ENCODE measurements at regions not wholly inside any gene's neighbourhood (a gene's known extent, or its start where the extent isn't known, plus 50 kb on each side); places are given as distances from the start of the nearest gene placed in this dataset.

GRCh38 chr2:2913601-2914120 is 464.0 kb downstream of the EIPR1 start:
- H3K9me3 ChIP-seq (ENCODE audit: control insufficient read depth, insufficient read depth, low read length), result peaks cover 33% of the 10 kb centered on the region
- no peaks in the 10 kb centered on the region for H3K27me3 ChIP-seq (ENCODE audit: control insufficient read depth, insufficient read depth, low read length)
- H3K56ac ChIP-seq (ENCODE audit: extremely low read depth, insufficient read depth, low read length), result no peak overlapping the region
- no peaks in the 10 kb centered on the region for H3K79me1 ChIP-seq (ENCODE audit: low read depth in 1 of 2, low read length in 2 of 2)
- H2BK20ac ChIP-seq (ENCODE audit: low read depth, low read length), result no peak overlapping the region
- no peak for ATAC-seq (ENCODE audit: low read depth)
- H3K36me3 ChIP-seq (ENCODE audit: control insufficient read depth, insufficient read depth, low read length), result no peaks in the 10 kb centered on the region
- H4K91ac ChIP-seq (ENCODE audit: insufficient read depth, low read depth, low read length), result no peak overlapping the region
- no peak overlapping the region for H3K4me2 ChIP-seq (ENCODE audit: low read depth, low read length)
- no peak overlapping the region for H3K4ac ChIP-seq (ENCODE audit: low read depth, low read length)
- no peaks in the 10 kb centered on the region for H4K20me1 ChIP-seq (ENCODE audit: insufficient read depth, low read length)
- no peak overlapping the region for H2BK5ac ChIP-seq (ENCODE audit: low read depth, low read length, poor library complexity, severe bottlenecking)
- no peak overlapping the region for H4K5ac ChIP-seq (ENCODE audit: low read depth, low read length)
- no peaks in the 10 kb centered on the region for H3K4me1 ChIP-seq (ENCODE audit: control insufficient read depth, insufficient read depth, low read length)
- no peak for TF ChIP-seq SMC3 (IDR thresholded peaks at IDR 0.05; ENCODE audit: low read depth, low read length)
- TF ChIP-seq FOS (IDR thresholded peaks at IDR 0.05; ENCODE audit: low read depth, low read length), result no peak
- no peak for TF ChIP-seq CHD1 (IDR thresholded peaks at IDR 0.05; ENCODE audit: low read depth, low read length)
- TF ChIP-seq USF2 (IDR thresholded peaks at IDR 0.05; ENCODE audit: low read depth, low read length), result no peak
- TF ChIP-seq MXI1 (IDR thresholded peaks at IDR 0.05; ENCODE audit: borderline replicate concordance, low read depth, low read length), result no peak
- no peak for TF ChIP-seq RCOR1 (IDR thresholded peaks at IDR 0.05; ENCODE audit: insufficient replicate concordance, low read length)
- no peak for TF ChIP-seq NFE2L2 (IDR thresholded peaks at IDR 0.05; ENCODE audit: low read depth, low read length)
- no peak for TF ChIP-seq RFX5 (IDR thresholded peaks at IDR 0.05; ENCODE audit: low read depth, low read length)
- TF ChIP-seq CTCF (conservative IDR thresholded peaks at IDR 0.05; ENCODE audit: low read depth, low read length), result no peak
- TF ChIP-seq MAZ (IDR thresholded peaks at IDR 0.05; ENCODE audit: borderline replicate concordance, low read depth, low read length), result no peak
- no peak for TF ChIP-seq ELK1 (IDR thresholded peaks at IDR 0.05; ENCODE audit: borderline replicate concordance, low read depth, low read length)
- TF ChIP-seq BHLHE40 (IDR thresholded peaks at IDR 0.05; ENCODE audit: low read depth, low read length), result no peak
- no peak for TF ChIP-seq POLR2A (IDR thresholded peaks at IDR 0.05; ENCODE audit: low read depth, low read length)
- TF ChIP-seq CEBPB (IDR thresholded peaks at IDR 0.05; ENCODE audit: low read depth, low read length), result no peak
- H4K8ac ChIP-seq (ENCODE audit: low read depth in 2 of 2, low read length in 2 of 2), result no peak overlapping the region
- ChIA-PET POLR2A (ENCODE audit: unreplicated experiment) (no interaction called here), CTCF (no interaction called here)
- H2AFZ ChIP-seq (replicated peaks; ENCODE audit: low read length, poor library complexity), result no peak overlapping the region
- in situ Hi-C loops (cut with MboI; ENCODE audit: low sequenced_read_pairs), result no loop called here
- H3K9me1 ChIP-seq (ENCODE audit: insufficient read depth, low read length), result no peaks in the 10 kb centered on the region
- H2BK120ac ChIP-seq (ENCODE audit: low read depth, low read length), result no peak overlapping the region
- H3K9ac ChIP-seq (ENCODE audit: low read depth, low read length), result no peak overlapping the region
- H2AK9ac ChIP-seq (replicated peaks; ENCODE audit: low read depth, low read length, poor library complexity), result no peak overlapping the region
- WGBS, 2 experiments (ENCODE audit: extremely low coverage in 2 of 2, insufficient read length in 1 of 2), result 50% methylated on average over 3 of the region's 13 CpGs; no CpG with 5 or more reads in 1 of the 2 experiments
- DNase-seq, result no peak
- intact Hi-C loops (cut with micrococcal nuclease), result no loop called here
- no peak overlapping the region for H3K23ac ChIP-seq (ENCODE audit: low read depth, low read length)
- dilution Hi-C loops (cut with HindIII; ENCODE audit: low sequenced_read_pairs, unreplicated experiment), result no loop called here
- no peak overlapping the region for H2BK15ac ChIP-seq (ENCODE audit: low read depth, low read length)
- H3K27ac ChIP-seq (ENCODE audit: insufficient read depth, low read length), result no peak overlapping the region
- no peak overlapping the region for H3K4me3 ChIP-seq (ENCODE audit: insufficient read depth, low read depth, low read length)
- no TSS peak for BruUV-seq (replicated peaks)
- no peak overlapping the region for H3K14ac ChIP-seq (replicated peaks; ENCODE audit: low read depth, low read length)
- H2AK5ac ChIP-seq (ENCODE audit: low read depth, low read length), result no peak overlapping the region
- no peak overlapping the region for H3K18ac ChIP-seq (ENCODE audit: low read depth, low read length)
